Osteoblast (primary cell): ENCODE measurements at regions not wholly inside any gene's neighbourhood (a gene's known extent, or its start where the extent isn't known, plus 50 kb on each side); places are given as distances from the start of the nearest gene placed in this dataset.

Experiments
- DNase-seq: peaks from one replicate; pipeline ENCODE4 v3.0.0; 2011; ENCODE audit warnings: low spot score, mixed read lengths; ENCODE audit not compliant: insufficient read length; ENCODE audit errors: missing footprints
- H2AFZ ChIP-seq: 2 replicates; pipeline ENCODE4 v1.6.0; 2011; ENCODE audit warnings: mild to moderate bottlenecking, low read length
- H3K27ac ChIP-seq: 2 replicates; pipeline ENCODE4 v1.5.1; 2011; ENCODE audit warnings: mild to moderate bottlenecking, low read depth, low read length, moderate library complexity
- H3K27me3 ChIP-seq: 2 replicates; pipeline ENCODE4 v1.6.0; 2012; ENCODE audit warnings: mild to moderate bottlenecking, control low read depth, inconsistent platforms, low read length, moderate library complexity; ENCODE audit not compliant: insufficient read depth
- H3K36me3 ChIP-seq: 2 replicates; pipeline ENCODE4 v1.5.1; 2011; ENCODE audit warnings: mild to moderate bottlenecking, low read length, control low read depth, moderate library complexity; ENCODE audit not compliant: insufficient read depth
- H3K4me1 ChIP-seq: 2 replicates; pipeline ENCODE4 v1.5.1; 2011; ENCODE audit warnings: mild to moderate bottlenecking, low read length, control low read depth, moderate library complexity; ENCODE audit not compliant: insufficient read depth
- H3K4me2 ChIP-seq: 2 replicates; pipeline ENCODE4 v1.6.0; 2011; ENCODE audit warnings: mild to moderate bottlenecking, low read length; ENCODE audit not compliant: insufficient read depth
- H3K4me3 ChIP-seq: fragments of 200-600 bp; sonication (generic); 3 replicates; pipeline ENCODE4 v1.5.1; 2012; ENCODE audit warnings: mild to moderate bottlenecking, low read length, inconsistent platforms; ENCODE audit not compliant: insufficient read depth
- H3K79me2 ChIP-seq: 2 replicates; pipeline ENCODE4 v1.6.0; 2012; ENCODE audit warnings: mild to moderate bottlenecking, low read length, control low read depth, inconsistent platforms; ENCODE audit not compliant: insufficient read depth
- H3K9me3 ChIP-seq: 2 replicates; pipeline ENCODE4 v1.5.1; 2011; ENCODE audit warnings: low read depth, low read length, control low read depth
- H4K20me1 ChIP-seq: 2 replicates; pipeline ENCODE4 v1.6.0; 2012; ENCODE audit warnings: mild to moderate bottlenecking, low read length, control low read depth; ENCODE audit not compliant: insufficient read depth
- TF ChIP-seq, protein P1 (sequence below): IDR thresholded peaks from 2 replicates; pipeline ENCODE4 v1.5.1; 2011; ENCODE audit warnings: mild to moderate bottlenecking, low read depth, low read length, moderate library complexity; ENCODE audit errors: extremely low read depth

DNA sequence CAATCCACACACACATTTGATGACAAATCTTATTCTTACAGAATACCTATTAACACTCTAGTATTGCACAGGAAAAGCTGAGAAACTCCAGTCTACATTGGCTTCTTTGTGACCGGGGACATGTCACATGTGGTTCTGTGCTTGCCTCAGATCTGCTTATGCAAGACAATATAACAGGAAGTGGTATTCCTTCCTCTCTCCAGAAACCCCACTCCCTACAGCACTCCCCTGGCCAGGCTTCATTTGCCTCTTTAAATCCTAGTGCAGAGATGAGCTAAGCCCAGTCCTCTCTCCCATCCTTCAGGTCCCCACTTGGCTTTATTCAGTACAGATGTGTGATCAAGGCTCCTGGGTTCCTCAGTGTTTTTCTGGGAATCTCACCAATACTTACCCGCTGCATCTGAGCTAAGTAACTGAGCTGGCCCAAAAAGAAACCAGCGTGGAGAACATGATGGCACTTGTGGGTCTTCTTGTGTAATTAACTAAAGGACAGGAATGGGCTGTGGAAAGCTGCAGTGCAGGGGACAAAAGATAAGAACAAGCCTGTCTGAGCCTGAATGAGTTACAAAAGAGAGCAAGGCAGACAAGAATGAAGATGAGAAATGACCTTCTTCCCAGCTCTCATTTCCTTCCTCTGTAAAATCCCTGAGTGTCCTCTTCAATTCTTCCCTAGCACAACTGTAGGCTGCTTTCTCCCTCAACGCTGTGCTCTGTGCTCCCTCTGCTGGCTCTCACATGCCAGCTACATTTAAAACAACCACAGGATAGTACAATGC lies 105.6 kb downstream of the HNRNPD start:
- Histone ChIP-seq H3K79me2 (no peaks in the 10 kb centered on the region), H3K36me3 (no peaks in the 10 kb centered on the region), H2AFZ (no peak overlapping the region), H3K4me1 (no peaks in the 10 kb centered on the region), H3K4me2 (peak overlapping the region; percentile 11), H3K9me3 (no peaks in the 10 kb centered on the region), H4K20me1 (no peaks in the 10 kb centered on the region), H3K27ac (no peak overlapping the region), H3K27me3 (no peaks in the 10 kb centered on the region), H3K4me3 (no peak overlapping the region)
- TF ChIP-seq, protein P1, sequence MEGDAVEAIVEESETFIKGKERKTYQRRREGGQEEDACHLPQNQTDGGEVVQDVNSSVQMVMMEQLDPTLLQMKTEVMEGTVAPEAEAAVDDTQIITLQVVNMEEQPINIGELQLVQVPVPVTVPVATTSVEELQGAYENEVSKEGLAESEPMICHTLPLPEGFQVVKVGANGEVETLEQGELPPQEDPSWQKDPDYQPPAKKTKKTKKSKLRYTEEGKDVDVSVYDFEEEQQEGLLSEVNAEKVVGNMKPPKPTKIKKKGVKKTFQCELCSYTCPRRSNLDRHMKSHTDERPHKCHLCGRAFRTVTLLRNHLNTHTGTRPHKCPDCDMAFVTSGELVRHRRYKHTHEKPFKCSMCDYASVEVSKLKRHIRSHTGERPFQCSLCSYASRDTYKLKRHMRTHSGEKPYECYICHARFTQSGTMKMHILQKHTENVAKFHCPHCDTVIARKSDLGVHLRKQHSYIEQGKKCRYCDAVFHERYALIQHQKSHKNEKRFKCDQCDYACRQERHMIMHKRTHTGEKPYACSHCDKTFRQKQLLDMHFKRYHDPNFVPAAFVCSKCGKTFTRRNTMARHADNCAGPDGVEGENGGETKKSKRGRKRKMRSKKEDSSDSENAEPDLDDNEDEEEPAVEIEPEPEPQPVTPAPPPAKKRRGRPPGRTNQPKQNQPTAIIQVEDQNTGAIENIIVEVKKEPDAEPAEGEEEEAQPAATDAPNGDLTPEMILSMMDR, result peak; percentile 83
- DNase-seq, result peak; percentile 79

DNA sequence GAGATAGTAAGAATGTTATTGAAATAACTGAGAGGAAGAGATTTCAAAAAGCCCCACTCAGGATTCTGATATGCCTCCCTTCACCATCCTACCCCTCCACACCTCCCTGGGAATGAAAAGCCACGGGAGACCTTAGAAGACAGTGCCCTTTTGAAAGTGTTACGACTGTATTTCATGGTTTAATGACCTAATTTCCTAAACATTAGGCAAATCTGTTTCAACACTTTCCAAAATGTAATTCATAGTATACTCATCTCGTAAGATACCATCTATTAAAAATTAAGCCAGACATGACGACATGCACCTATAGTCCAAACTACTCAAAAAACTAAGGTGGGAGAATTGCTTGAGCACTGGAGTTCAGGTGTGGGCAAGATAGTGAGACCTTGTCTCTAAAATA lies 106.3 kb downstream of the HNRNPD start:
- H3K4me1 ChIP-seq, result no peaks in the 10 kb centered on the region
- no peak overlapping the region for H2AFZ ChIP-seq
- no peak overlapping the region for H3K27ac ChIP-seq
- TF ChIP-seq, protein P1, result no peak
- DNase-seq, result no peak
- no peak overlapping the region for H3K4me2 ChIP-seq
- H3K9me3 ChIP-seq, result no peaks in the 10 kb centered on the region
- no peaks in the 10 kb centered on the region for H3K79me2 ChIP-seq
- H3K4me3 ChIP-seq, result no peak overlapping the region
- H3K27me3 ChIP-seq, result no peaks in the 10 kb centered on the region
- no peaks in the 10 kb centered on the region for H4K20me1 ChIP-seq
- no peaks in the 10 kb centered on the region for H3K36me3 ChIP-seq

- Histone ChIP-seq H3K4me3 (no peak overlapping the region), H3K27me3 (no peaks in the 10 kb centered on the region), H3K4me2 (no peak overlapping the region), H3K79me2 (no peaks in the 10 kb centered on the region), H3K27ac (no peak overlapping the region), H2AFZ (no peak overlapping the region), H3K4me1 (no peaks in the 10 kb centered on the region), H3K36me3 (no peaks in the 10 kb centered on the region), H3K9me3 (no peaks in the 10 kb centered on the region), H4K20me1 (no peaks in the 10 kb centered on the region)
- DNase-seq, result no peak
- TF ChIP-seq, protein P1, result no peak
Measured at GRCh38 chr4:82266345-82266744, 107.4 kb downstream of the HNRNPD start.

GRCh38 chr4:82261084-82261483 lies 112.7 kb downstream of the HNRNPD start:
- Histone ChIP-seq H2AFZ (no peak overlapping the region), H3K27me3 (no peaks in the 10 kb centered on the region), H3K4me2 (no peak overlapping the region), H3K36me3 (no peaks in the 10 kb centered on the region), H4K20me1 (no peaks in the 10 kb centered on the region), H3K79me2 (no peaks in the 10 kb centered on the region), H3K4me3 (no peak overlapping the region), H3K4me1 (no peaks in the 10 kb centered on the region), H3K9me3 (no peaks in the 10 kb centered on the region), H3K27ac (no peak overlapping the region)
- TF ChIP-seq, protein P1, result no peak
- no peak for DNase-seq
